Osteoblast (primary cell): ENCODE measurements at regions not wholly inside any gene's neighbourhood (a gene's known extent, or its start where the extent isn't known, plus 50 kb on each side); places are given as distances from the start of the nearest gene placed in this dataset.

Experiments used
- DNase-seq: peaks from one replicate; pipeline ENCODE4 v3.0.0; 2011; ENCODE audit warnings: low spot score, mixed read lengths; ENCODE audit not compliant: insufficient read length; ENCODE audit errors: missing footprints
- H2AFZ ChIP-seq: 2 replicates; pipeline ENCODE4 v1.6.0; 2011; ENCODE audit warnings: mild to moderate bottlenecking, low read length
- H3K27ac ChIP-seq: 2 replicates; pipeline ENCODE4 v1.5.1; 2011; ENCODE audit warnings: mild to moderate bottlenecking, low read depth, low read length, moderate library complexity
- H3K27me3 ChIP-seq: 2 replicates; pipeline ENCODE4 v1.6.0; 2012; ENCODE audit warnings: mild to moderate bottlenecking, control low read depth, inconsistent platforms, low read length, moderate library complexity; ENCODE audit not compliant: insufficient read depth
- H3K36me3 ChIP-seq: 2 replicates; pipeline ENCODE4 v1.5.1; 2011; ENCODE audit warnings: mild to moderate bottlenecking, low read length, control low read depth, moderate library complexity; ENCODE audit not compliant: insufficient read depth
- H3K4me1 ChIP-seq: 2 replicates; pipeline ENCODE4 v1.5.1; 2011; ENCODE audit warnings: mild to moderate bottlenecking, low read length, control low read depth, moderate library complexity; ENCODE audit not compliant: insufficient read depth
- H3K4me2 ChIP-seq: 2 replicates; pipeline ENCODE4 v1.6.0; 2011; ENCODE audit warnings: mild to moderate bottlenecking, low read length; ENCODE audit not compliant: insufficient read depth
- H3K4me3 ChIP-seq: fragments of 200-600 bp; sonication (generic); 3 replicates; pipeline ENCODE4 v1.5.1; 2012; ENCODE audit warnings: mild to moderate bottlenecking, low read length, inconsistent platforms; ENCODE audit not compliant: insufficient read depth
- H3K79me2 ChIP-seq: 2 replicates; pipeline ENCODE4 v1.6.0; 2012; ENCODE audit warnings: mild to moderate bottlenecking, low read length, control low read depth, inconsistent platforms; ENCODE audit not compliant: insufficient read depth
- H3K9me3 ChIP-seq: 2 replicates; pipeline ENCODE4 v1.5.1; 2011; ENCODE audit warnings: low read depth, low read length, control low read depth
- H4K20me1 ChIP-seq: 2 replicates; pipeline ENCODE4 v1.6.0; 2012; ENCODE audit warnings: mild to moderate bottlenecking, low read length, control low read depth; ENCODE audit not compliant: insufficient read depth
- CTCF ChIP-seq: IDR thresholded peaks from 2 replicates; pipeline ENCODE4 v1.5.1; 2011; ENCODE audit warnings: mild to moderate bottlenecking, low read depth, low read length, moderate library complexity; ENCODE audit errors: extremely low read depth

- Histone ChIP-seq H3K27ac (no peak overlapping the region), H3K4me3 (no peak overlapping the region), H3K36me3 (no peaks in the 10 kb centered on the region), H4K20me1 (no peaks in the 10 kb centered on the region), H3K9me3 (no peaks in the 10 kb centered on the region), H3K4me1 (peaks cover 2% of the 10 kb centered on the region), H3K79me2 (no peaks in the 10 kb centered on the region), H2AFZ (peak overlapping the region; percentile 53), H3K4me2 (no peak overlapping the region), H3K27me3 (no peaks in the 10 kb centered on the region)
- DNase-seq: no peak
- no peak for TF ChIP-seq CTCF
These were observed 1616.3 kb upstream of the ACVR2A start for GRCh38 chr2:146228466-146229058.

- Histone ChIP-seq H3K27me3 (no peaks in the 10 kb centered on the region), H3K4me2 (no peak overlapping the region), H3K4me3 (no peak overlapping the region), H2AFZ (no peak overlapping the region), H3K36me3 (no peaks in the 10 kb centered on the region), H3K4me1 (peaks cover 2% of the 10 kb centered on the region), H3K79me2 (no peaks in the 10 kb centered on the region), H3K27ac (no peak overlapping the region), H3K9me3 (no peaks in the 10 kb centered on the region), H4K20me1 (no peaks in the 10 kb centered on the region)
- no peak for TF ChIP-seq CTCF
- no peak for DNase-seq
These were observed 1616.8 kb upstream of the ACVR2A start for GRCh38 chr2:146228020-146228393.

- H3K27me3 ChIP-seq: no peaks in the 10 kb centered on the region
- no peaks in the 10 kb centered on the region for H4K20me1 ChIP-seq
- H3K4me2 ChIP-seq: peak overlapping the region; percentile 33
- H3K36me3 ChIP-seq: no peaks in the 10 kb centered on the region
- H3K79me2 ChIP-seq: no peaks in the 10 kb centered on the region
- peaks cover 2% of the 10 kb centered on the region for H3K4me1 ChIP-seq
- DNase-seq: no peak
- no peaks in the 10 kb centered on the region for H3K9me3 ChIP-seq
- no peak overlapping the region for H3K4me3 ChIP-seq
- TF ChIP-seq CTCF: no peak
- H2AFZ ChIP-seq: peak overlapping the region; percentile 47
- H3K27ac ChIP-seq: no peak overlapping the region
These were observed 1617.4 kb upstream of the ACVR2A start for GRCh38 chr2:146227152-146228019.

GRCh38 chr2:146226077-146226476 lies 1618.8 kb upstream of the ACVR2A start:
- no peaks in the 10 kb centered on the region for H3K9me3 ChIP-seq
- H3K27ac ChIP-seq: no peak overlapping the region
- H4K20me1 ChIP-seq: no peaks in the 10 kb centered on the region
- no peak overlapping the region for H3K4me3 ChIP-seq
- no peak for TF ChIP-seq CTCF
- no peak overlapping the region for H3K4me2 ChIP-seq
- no peak for DNase-seq
- H3K27me3 ChIP-seq: no peaks in the 10 kb centered on the region
- no peaks in the 10 kb centered on the region for H3K36me3 ChIP-seq
- no peaks in the 10 kb centered on the region for H3K79me2 ChIP-seq
- peaks cover 2% of the 10 kb centered on the region for H3K4me1 ChIP-seq
- no peak overlapping the region for H2AFZ ChIP-seq
